Stomach (tissue), 8 donors: ENCODE measurements at regions not wholly inside any gene's neighbourhood (a gene's known extent, or its start where the extent isn't known, plus 50 kb on each side); places are given as distances from the start of the nearest gene placed in this dataset.

Source experiments
- DNase-seq, 2 donors: peaks; one replicate each; pipeline versions ENCODE4 v3.0.0 to v3.0.0-alpha.2; 2013 to 2019
- H3K27ac ChIP-seq, 5 donors: fragments of 200-600 bp in 4 of 5; sonication (generic) in 4 of 5; one replicate each; pipeline ENCODE4 v1.5.1; 2013 to 2019; ENCODE audit warnings: mild to moderate bottlenecking in 1 of 5, moderate library complexity in 1 of 5
- H3K27me3 ChIP-seq, 3 donors: fragments of 200-600 bp; sonication (generic); one replicate each; pipeline ENCODE4 v1.5.1; 2017 to 2019; ENCODE audit warnings: mixed run types in 1 of 3
- H3K36me3 ChIP-seq, 4 donors: fragments of 200-600 bp; sonication (generic); 1 replicate in 3 of 4; 2 replicates in 1 of 4; pipeline ENCODE4 v1.5.1; 2016 to 2019
- H3K4me1 ChIP-seq, 4 donors: fragments of 200-600 bp; sonication (generic); one replicate each; pipeline ENCODE4 v1.5.1; 2016 to 2019
- H3K4me3 ChIP-seq, 4 donors: fragments of 200-600 bp; sonication (generic) in 3 of 4; one replicate each; pipeline ENCODE4 v1.5.1; 2016 to 2019; ENCODE audit warnings: mild to moderate bottlenecking in 1 of 4
- H3K9me3 ChIP-seq, 4 donors: fragments of 200-600 bp; sonication (generic); one replicate each; pipeline ENCODE4 v1.5.1; 2016 to 2019
- CTCF ChIP-seq, 7 experiments: fragments of 450-650 bp in 4 of 7; fragments of 200-600 bp in 3 of 7; sonication (generic) in 3 of 7; IDR thresholded peaks; one replicate each; pipeline ENCODE4 v1.5.1; 2016 to 2019; ENCODE audit warnings: antibody characterized with exemption in 7 of 7, control low read depth in 2 of 7, mild to moderate bottlenecking in 1 of 7
- EP300 ChIP-seq: sonication (generic); formaldehyde crosslinking; IDR thresholded peaks from one replicate; pipeline ENCODE4 v1.6.1; 2017; ENCODE audit warnings: antibody characterized with exemption
- POLR2A ChIP-seq, 4 donors: fragments of 450-650 bp; IDR thresholded peaks; one replicate each; pipeline ENCODE4 v1.6.1; 2016; ENCODE audit warnings: antibody characterized with exemption in 4 of 4, control low read depth in 2 of 4, mild to moderate bottlenecking in 1 of 4, moderate library complexity in 1 of 4
- POLR2AphosphoS5 ChIP-seq, 3 donors: sonication (generic); formaldehyde crosslinking; IDR thresholded peaks; one replicate each; pipeline ENCODE4 v1.6.1; 2016; ENCODE audit warnings: antibody characterized with exemption in 3 of 3
- WGBS, 5 donors: extraction: QIAGEN DNeasy Blood & Tissue Kit in 3 of 5; methylation state at CpG; one replicate each; pipeline versions ENCODE4 v1.1.5 to v1.1.7; 2013 to 2018; 5-methylcytosine and 5-hydroxymethylcytosine counted together
- intact Hi-C: fragments of 100-400 bp; cut with DNase I; formaldehyde crosslinking; loops from one replicate; pipeline ENCODE4 v1.15.1; 2023; ENCODE audit warnings: low total_unique reads
- donor health status: healthy with polysubstance abuse.
- donor health status: Bipolar disorder and iron deficiency.
- donor health status: healthy.

GRCh38 chr6:27768556-27768955 is 143.6 kb downstream of the OR2B2 start:
- DNase-seq, result no peak
- no peak for TF ChIP-seq CTCF (IDR thresholded peaks at IDR 0.05)
- TF ChIP-seq POLR2A (IDR thresholded peaks at IDR 0.05), result no peak
- no peak for TF ChIP-seq EP300
- TF ChIP-seq POLR2AphosphoS5 (IDR thresholded peaks at IDR 0.05), result no peak
- 88 to 100% (median 92%) methylated on average over 1 of the region's 1 CpG for WGBS, 5 donors
- peaks cover 0 to 79% (median 3%) of the 10 kb centered on the region in 3 donors for H3K27me3 ChIP-seq
- H3K4me1 ChIP-seq, result peaks cover 4 to 16% (median 8%) of the 10 kb centered on the region in 4 donors
- H3K9me3 ChIP-seq, result no peaks in the 10 kb centered on the region
- no peak overlapping the region for H3K27ac ChIP-seq
- no peaks in the 10 kb centered on the region for H3K36me3 ChIP-seq
- no peak overlapping the region for H3K4me3 ChIP-seq
- intact Hi-C loops, result loop anchor here (10.0 kb wide), 1 partner anchor 254 kb away; no protein-coding TSS in a partner anchor

GRCh38 chr6:27767851-27768250 is 144.3 kb downstream of the OR2B2 start:
- no peak for TF ChIP-seq POLR2AphosphoS5 (IDR thresholded peaks at IDR 0.05)
- no peak for TF ChIP-seq CTCF (IDR thresholded peaks at IDR 0.05)
- TF ChIP-seq POLR2A (IDR thresholded peaks at IDR 0.05), result no peak
- no peak for TF ChIP-seq EP300
- Histone ChIP-seq H3K9me3 (no peaks in the 10 kb centered on the region), H3K36me3 (no peaks in the 10 kb centered on the region), H3K4me3 (no peak overlapping the region), H3K4me1 (peaks cover 4 to 11% (median 7%) of the 10 kb centered on the region in 4 donors), H3K27me3 (peaks cover 0 to 79% (median 3%) of the 10 kb centered on the region in 3 donors), H3K27ac (no peak overlapping the region)
- DNase-seq, result no peak
- 86 to 100% (median 87%) methylated on average over 1 of the region's 1 CpG for WGBS, 5 donors
- intact Hi-C loops, result loop anchor here (10.0 kb wide), 1 partner anchor 253 kb away; no protein-coding TSS in a partner anchor

- no peaks in the 10 kb centered on the region for H3K36me3 ChIP-seq
- H3K27ac ChIP-seq, result no peak overlapping the region
- 67 to 100% (median 90%) methylated on average over 1 of the region's 1 CpG for WGBS, 5 donors
- no peaks in the 10 kb centered on the region for H3K9me3 ChIP-seq
- TF ChIP-seq POLR2AphosphoS5 (IDR thresholded peaks at IDR 0.05), result no peak
- DNase-seq, result no peak
- H3K4me1 ChIP-seq, result no peaks in the 10 kb centered on the region
- peaks cover 0 to 87% (median 8%) of the 10 kb centered on the region in 3 donors for H3K27me3 ChIP-seq
- no peak overlapping the region for H3K4me3 ChIP-seq
- intact Hi-C loops, result loop anchor here (10.0 kb wide), 1 partner anchor 252 kb away; no protein-coding TSS in a partner anchor
Observed at GRCh38 chr6:27766405-27766804, 145.8 kb downstream of the OR2B2 start.

- no peak overlapping the region for H3K4me3 ChIP-seq
- no peak for DNase-seq
- H3K4me1 ChIP-seq, result no peaks in the 10 kb centered on the region
- no peak overlapping the region for H3K27ac ChIP-seq
- no peaks in the 10 kb centered on the region for H3K36me3 ChIP-seq
- intact Hi-C loops, result loop anchor here (10.0 kb wide), 1 partner anchor 250 kb away; no protein-coding TSS in a partner anchor
- H3K9me3 ChIP-seq, result no peaks in the 10 kb centered on the region
- H3K27me3 ChIP-seq, result peaks cover 0 to 86% (median 9%) of the 10 kb centered on the region in 3 donors
- TF ChIP-seq POLR2AphosphoS5 (IDR thresholded peaks at IDR 0.05) (no peak), CTCF (IDR thresholded peaks at IDR 0.05) (no peak), EP300 (no peak), POLR2A (IDR thresholded peaks at IDR 0.05) (no peak)
Observed at GRCh38 chr6:27765028-27765590, 147.1 kb downstream of the OR2B2 start.

- no peaks in the 10 kb centered on the region for H3K9me3 ChIP-seq
- peaks cover 0 to 11% (median 2%) of the 10 kb centered on the region in 4 donors for H3K4me1 ChIP-seq
- no peak overlapping the region for H3K4me3 ChIP-seq
- intact Hi-C loops, result loop anchor here (10.0 kb wide), 1 partner anchor 247 kb away; no protein-coding TSS in a partner anchor
- H3K27ac ChIP-seq, result no peak overlapping the region
- 52 to 74% (median 64%) methylated on average over 7 of the region's 7 CpGs for WGBS, 5 donors
- no peaks in the 10 kb centered on the region for H3K36me3 ChIP-seq
- no peak for DNase-seq
- TF ChIP-seq EP300 (no peak), POLR2AphosphoS5 (IDR thresholded peaks at IDR 0.05) (no peak), POLR2A (IDR thresholded peaks at IDR 0.05) (no peak), CTCF (IDR thresholded peaks at IDR 0.05) (no peak)
- peaks cover 5 to 83% (median 14%) of the 10 kb centered on the region in 3 donors for H3K27me3 ChIP-seq
Observed at GRCh38 chr6:27761391-27761790, 150.8 kb downstream of the OR2B2 start.
